ENCODE measurements at regions not wholly inside any gene's neighbourhood (a gene's known extent, or its start where the extent isn't known, plus 50 kb on each side); places are given as distances from the start of the nearest gene placed in this dataset.
A peak's percentile ranks its signal among the peaks of the same experiment; 100 is the strongest.
"Not testable (repeated sequence)": the region's sequence is repeated elsewhere in the genome, so short reads cannot be mapped to it uniquely, and the experiment has no call there.

DNA sequence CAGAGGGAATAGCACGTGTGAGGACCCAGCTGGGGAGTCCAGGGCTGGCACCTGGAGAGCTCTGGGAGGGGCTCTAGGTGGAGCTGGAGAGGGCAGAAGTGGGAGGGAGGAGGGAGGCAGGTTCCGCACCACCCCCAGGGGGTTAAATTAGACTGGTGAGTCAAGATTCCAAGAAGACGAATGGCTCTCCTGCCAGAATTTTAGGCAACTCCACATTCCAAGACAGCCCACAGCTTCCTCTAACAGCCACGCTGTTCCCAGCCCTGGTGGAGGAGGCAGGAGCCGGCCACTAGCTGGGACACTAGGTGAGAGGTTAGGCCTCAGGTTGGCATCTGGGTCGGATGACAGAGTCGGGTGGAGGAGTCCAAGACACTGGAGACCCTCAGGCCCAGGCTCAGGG, 60.2 kb downstream of the TFAP2C start:
- no peak for FAIRE-seq
- peak; percentile 92 for DNase-seq (ENCODE audit: low spot score)

DNA sequence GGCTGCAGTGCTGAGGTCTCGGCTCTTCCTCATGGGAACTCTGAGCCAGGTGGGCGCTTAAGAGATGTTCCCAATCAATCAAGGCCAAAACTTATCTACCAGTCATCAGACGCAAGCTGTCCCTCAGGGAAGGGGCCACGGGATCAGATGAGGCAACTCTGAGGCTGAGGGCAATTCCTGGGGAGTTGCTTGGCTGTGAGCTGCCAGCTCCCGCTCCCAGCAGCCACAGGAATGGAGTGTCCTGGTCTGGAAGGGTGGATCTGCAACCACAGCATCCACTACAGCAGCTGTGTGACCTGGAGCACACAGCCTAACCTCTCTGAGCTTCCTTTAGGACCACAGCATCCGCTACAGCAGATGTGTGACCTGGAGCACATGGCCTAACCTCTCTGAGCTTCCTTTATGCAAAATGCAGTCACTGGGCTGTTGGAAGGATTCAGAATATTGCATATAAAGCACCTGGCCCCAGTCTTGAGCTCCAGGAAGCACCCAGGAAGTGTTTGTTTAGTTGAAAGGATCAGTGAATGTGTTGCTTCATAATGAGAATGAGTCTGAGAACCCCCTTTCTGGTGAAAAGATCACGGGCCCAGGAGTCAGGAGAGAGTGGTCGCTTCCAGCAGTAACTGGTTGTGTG, 60.9 kb downstream of the TFAP2C start:
- FAIRE-seq, result peak; percentile 37
- peak; percentile 61 for DNase-seq (ENCODE audit: low spot score)

GRCh38 chr20:56690531-56691175, 61.5 kb downstream of the TFAP2C start:
- no peak for DNase-seq (ENCODE audit: low spot score)
- FAIRE-seq, result peak; percentile 48

DNA sequence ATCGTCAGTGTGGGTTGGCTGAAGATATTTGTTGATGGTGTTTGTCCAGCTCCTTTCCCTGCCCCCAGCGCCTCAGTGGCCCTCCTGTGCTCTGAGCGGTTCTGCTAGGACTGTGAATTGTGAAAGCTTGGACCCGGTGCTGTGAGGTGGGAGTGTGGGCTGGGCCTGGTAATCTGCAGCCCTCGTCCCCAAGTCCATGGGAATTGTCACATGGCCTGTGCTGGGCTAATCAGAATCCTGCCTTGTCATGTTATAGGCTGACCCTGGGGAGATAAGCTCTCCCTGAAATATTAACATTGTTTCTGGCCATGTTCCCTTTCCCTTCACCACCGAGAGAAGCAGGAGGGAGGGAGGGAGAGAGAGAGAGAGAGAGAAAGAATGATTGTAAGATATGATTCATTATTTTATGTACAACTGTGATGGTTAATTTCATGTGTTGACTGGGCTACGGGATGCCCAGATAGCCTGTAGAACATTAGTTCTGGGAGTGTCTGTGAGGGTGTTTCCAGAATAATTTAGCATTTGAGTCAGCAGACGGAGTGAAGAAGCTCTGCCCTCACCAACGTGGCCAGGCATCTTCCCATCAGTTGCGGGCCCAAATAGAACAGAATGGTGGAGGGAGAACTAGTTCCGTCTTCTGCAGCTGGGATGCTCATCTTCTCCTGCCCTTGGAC, 62.4 kb downstream of the TFAP2C start:
- no peak for DNase-seq (ENCODE audit: low spot score)
- no peak for FAIRE-seq

DNA sequence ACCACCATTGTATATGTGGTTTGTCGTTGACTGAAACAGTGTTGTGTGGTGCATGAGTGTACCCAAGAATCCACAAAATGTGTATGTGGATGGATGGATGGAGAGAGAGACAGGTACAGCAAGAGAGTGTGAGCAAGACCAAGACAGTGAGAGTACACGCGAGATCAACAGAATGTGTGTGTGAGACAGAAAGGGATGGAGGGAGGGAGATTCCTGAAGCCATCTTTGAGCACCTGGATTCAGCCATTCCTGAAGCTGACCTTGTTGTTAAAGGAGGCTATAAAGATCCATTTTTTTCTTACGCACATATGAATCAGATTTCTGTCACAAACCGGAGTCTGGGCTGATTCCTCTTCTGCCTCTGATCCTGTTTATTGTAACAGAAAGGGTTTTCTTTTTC, 64.1 kb downstream of the TFAP2C start:
- FAIRE-seq (no peak), DNase-seq (ENCODE audit: low spot score) (no peak)

GRCh38 chr20:56697476-56697875, 68.4 kb downstream of the TFAP2C start:
- FAIRE-seq (no peak), DNase-seq (ENCODE audit: low spot score) (no peak)

GRCh38 chr20:56698297-56698696, 69.2 kb downstream of the TFAP2C start:
- DNase-seq (ENCODE audit: low spot score) (no peak), FAIRE-seq (no peak)

- DNase-seq (ENCODE audit: low spot score) (no peak), FAIRE-seq (no peak)
These were observed 69.6 kb downstream of the TFAP2C start for GRCh38 chr20:56698749-56699148.

GRCh38 chr20:56702931-56703840, 74.1 kb downstream of the TFAP2C start:
- FAIRE-seq (no peak), DNase-seq (ENCODE audit: low spot score) (no peak)

- DNase-seq (ENCODE audit: low spot score) (no peak), FAIRE-seq (no peak)
These were observed 77.8 kb downstream of the TFAP2C start for GRCh38 chr20:56706867-56707360.

GRCh38 chr20:56708991-56709390, 79.9 kb downstream of the TFAP2C start:
- FAIRE-seq (no peak), DNase-seq (ENCODE audit: low spot score) (no peak)

DNA sequence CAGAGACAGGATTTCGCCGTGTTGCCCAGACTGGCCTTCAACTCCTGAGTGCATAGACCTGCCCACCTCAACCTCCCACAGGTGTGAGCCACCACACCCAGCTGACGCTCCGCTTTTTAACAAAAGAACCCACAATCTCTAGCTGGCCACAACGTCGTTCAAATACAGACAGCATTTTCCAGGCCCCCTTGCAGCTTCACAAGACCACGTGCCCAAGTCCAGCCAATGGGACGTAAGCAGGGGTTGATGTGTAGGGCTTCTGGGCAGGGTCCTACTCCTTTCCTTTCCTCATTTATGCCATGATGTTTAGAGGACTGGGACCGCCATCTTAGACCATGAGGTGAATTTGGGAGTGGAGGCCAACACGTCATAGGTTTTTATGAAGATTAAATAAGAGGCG, 81.0 kb downstream of the TFAP2C start:
- no peak for DNase-seq (ENCODE audit: low spot score)
- FAIRE-seq, result no peak

DNA sequence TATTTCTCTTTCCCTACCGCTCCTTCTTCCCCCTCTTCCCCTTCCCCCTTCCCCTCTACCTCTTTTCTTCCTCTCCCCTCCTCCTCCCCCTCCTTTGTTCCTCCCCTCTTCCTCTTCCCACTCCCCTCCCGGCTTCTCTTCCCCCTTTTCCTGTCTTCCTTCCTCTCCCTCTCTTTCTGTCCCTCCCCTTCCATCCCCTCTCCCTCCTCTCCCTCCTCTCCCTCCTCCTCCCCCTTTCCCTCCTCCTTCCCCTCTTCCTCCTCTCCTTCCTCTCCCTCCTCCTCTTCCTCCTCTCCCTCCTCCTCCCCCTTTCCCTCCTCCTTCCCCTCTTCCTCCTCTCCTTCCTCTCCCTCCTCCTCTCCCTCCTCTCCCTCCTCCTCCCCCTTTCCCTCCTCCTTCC, 81.5 kb downstream of the TFAP2C start:
- DNase-seq (ENCODE audit: low spot score), result not testable (repeated sequence)

DNA sequence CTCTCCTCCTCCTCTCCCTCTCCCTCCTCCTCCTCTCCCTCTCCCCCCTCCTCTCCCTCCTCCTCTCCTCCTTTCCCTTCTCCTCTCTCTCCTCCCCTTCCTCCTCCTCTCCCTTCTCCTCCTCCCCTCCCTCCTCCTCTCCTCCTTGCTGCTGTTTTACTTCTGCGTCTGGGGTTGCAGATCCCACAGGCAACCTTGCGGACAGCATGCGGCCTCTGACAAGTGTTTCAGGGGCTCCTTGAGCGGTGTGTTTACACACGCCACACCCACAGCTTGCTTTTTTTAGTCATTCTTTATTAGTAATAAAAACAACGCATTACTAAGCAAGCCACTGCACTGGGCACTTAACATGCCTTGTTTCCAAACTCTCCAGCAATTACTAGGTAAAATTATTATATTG, 81.9 kb downstream of the TFAP2C start:
- DNase-seq (ENCODE audit: low spot score) (peak; percentile 52), FAIRE-seq (no peak)

More for the DNA sequence above, 81.5 kb downstream of the TFAP2C start:
- peak; percentile 99 for FAIRE-seq

DNA sequence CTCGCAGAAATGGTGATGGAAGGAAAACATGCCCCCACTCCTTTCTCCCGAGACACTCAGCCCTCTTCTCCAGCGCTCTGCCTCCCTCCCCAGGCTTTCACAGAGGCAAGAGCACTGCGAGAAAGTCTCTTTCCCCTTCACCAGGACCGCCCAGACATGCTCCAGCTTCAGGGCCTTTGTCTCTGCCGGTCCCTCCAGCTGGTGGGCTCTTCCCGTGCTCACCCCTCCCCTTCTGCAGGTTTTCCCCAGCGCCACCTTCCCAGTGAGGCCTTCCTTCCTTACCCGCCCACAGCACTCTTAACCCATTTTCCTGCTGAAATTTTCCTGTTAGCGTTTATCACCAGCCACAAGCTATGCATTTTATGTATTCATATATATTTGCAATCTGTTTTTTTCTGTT, 86.2 kb downstream of the TFAP2C start:
- FAIRE-seq (no peak), DNase-seq (ENCODE audit: low spot score) (no peak)

DNA sequence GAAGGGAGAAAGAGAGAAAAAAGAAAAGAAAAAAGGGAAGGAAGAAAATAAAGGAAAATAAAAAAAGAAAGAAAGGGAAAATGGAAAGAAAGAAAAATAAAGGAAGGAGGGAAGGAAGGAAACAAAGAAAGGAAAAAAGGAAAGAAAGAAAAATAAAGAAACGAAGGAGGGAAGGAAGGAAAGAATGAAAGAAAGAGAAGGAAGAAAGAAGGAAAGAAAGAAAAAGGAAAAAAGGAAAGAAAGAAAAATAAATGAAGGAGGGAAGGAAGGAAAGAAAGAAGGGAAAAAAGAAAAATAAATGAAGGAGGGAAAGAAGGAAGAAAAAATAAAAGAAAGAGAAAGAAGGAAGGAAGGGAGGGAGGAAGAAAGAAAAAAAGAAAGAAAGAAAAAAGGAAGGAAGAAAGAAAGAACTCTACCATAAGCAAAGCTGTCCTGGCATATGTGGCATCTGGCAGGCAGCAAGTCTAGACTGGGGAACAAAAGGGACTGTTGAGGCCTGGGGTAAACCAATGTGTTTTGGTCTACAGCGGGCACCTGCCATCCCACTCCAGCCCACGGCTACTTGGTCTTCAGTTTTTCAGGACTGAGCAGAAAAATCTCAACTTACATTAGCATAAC, 86.9 kb downstream of the TFAP2C start:
- FAIRE-seq (no peak), DNase-seq (ENCODE audit: low spot score) (no peak)

DNA sequence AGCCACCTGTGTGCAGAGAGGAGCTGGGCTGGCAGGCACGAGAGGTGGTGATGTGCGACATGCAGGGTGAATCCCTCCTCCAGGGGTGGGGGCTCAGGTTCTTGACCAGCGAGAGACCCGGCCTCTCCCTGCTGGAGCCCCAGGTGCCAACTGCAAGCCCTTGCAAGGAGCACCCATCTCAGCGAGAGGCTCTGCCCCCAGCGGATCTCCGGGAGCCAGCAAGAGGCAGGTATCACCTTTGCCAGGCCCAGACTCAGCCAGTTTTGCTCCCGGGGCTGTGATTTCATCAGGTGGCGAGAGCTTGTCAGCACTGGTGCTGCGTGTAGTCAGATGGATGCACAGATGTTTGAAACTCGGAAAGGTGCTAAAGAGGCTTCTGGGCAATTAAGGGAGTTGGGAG, 87.7 kb downstream of the TFAP2C start:
- DNase-seq (ENCODE audit: low spot score), result no peak
- FAIRE-seq, result no peak

DNA sequence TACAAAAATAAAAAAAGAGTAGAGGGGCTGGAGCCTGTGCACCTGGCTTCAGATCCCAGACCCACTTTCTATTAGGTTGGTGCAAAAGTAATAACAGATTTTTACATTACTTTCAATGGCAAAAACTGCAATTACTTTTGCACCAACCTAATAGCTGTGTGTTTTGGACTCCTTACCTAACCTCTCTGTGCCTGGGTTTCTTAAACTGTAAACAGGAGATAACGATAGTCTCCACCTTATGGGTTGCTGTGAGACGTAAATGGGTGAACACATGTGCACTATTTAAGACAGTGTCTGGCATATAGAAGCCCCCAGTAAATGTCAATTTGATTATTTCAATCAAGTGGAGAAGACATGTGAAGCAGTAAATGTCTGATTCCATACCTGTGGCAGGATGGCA, 89.7 kb downstream of the TFAP2C start:
- FAIRE-seq (no peak), DNase-seq (ENCODE audit: low spot score) (no peak)

GRCh38 chr20:56720620-56721213, 91.6 kb downstream of the TFAP2C start:
- DNase-seq (ENCODE audit: low spot score) (no peak), FAIRE-seq (no peak)

DNA sequence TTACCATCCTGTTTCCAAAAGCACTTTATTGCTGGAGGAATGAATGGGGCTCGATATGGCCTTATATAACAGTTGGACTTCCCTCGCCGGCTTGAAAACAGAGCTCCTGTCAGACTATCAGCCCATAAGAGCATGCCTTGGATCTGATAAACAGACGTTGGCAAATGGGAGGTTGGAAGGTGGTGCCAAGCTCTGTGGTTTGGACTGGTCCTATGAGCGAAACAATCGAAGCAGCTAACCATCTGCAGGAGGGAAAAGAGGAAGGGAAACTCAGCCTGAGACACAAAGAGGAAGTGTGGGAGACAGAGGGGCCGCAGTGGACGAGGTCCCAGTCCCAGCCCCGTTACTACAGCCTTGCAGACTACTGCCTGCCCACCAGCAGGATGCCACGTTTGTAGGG, 92.9 kb downstream of the TFAP2C start:
- DNase-seq (ENCODE audit: low spot score) (no peak), FAIRE-seq (no peak)

DNA sequence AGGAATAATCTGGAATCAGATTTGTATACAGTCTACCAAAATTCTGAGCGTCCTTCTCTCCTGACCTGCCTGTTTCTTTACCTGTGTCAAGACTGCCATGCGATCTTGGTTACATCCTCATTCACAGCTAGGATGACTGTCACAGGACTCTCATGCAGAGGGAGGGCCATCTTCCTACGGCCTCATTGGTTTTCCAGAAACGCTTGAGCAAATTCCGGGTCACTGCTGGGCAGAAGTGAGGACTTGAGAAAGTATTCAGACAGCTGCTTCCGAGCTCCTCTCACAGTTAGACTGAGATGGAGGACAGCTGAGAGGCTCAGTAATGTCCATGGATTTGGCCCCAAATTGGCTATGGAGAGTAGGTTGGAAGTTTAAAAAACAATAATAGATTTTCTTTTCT, 94.2 kb downstream of the TFAP2C start:
- no peak for FAIRE-seq
- no peak for DNase-seq (ENCODE audit: low spot score)
